ENCODE measurements at regions not wholly inside any gene's neighbourhood (a gene's known extent, or its start where the extent isn't known, plus 50 kb on each side); places are given as distances from the start of the nearest gene placed in this dataset.
"Not testable (repeated sequence)": the region's sequence is repeated elsewhere in the genome, so short reads cannot be mapped to it uniquely, and the experiment has no call there.

DNA sequence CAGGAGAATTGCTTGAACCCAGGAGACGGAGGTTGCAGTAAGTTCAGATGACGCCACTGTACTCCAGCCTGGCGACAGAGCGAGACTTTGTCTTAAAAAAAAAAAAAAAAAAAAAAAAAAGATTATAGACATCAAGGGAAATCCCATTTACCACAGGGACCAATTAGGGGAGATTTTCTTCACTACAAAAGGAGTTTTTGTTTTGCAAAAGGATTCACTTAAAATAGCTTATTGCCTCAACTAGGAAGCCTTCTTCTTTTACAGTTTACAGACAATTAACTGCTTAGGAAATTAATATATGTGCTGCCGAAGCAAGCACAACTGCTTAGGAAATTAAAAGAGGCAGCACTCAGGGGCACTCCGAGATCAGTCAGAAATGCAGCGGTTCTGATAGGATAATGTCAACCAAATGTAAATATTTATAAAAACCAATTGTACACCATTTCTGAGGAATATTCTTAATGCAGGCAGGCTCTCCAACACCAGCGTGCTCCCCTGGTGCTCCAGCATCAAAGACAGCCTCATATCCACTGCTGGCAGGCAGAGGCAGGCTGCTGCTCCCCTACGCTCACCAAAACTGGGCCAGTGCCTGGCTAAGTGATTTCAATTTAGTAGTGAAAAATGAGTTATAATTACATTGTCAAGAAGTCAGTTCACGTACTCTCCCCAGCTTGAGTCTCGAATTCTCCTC is 107.9 kb upstream of the RAB4A start:
- no peak for DNase-seq

DNA sequence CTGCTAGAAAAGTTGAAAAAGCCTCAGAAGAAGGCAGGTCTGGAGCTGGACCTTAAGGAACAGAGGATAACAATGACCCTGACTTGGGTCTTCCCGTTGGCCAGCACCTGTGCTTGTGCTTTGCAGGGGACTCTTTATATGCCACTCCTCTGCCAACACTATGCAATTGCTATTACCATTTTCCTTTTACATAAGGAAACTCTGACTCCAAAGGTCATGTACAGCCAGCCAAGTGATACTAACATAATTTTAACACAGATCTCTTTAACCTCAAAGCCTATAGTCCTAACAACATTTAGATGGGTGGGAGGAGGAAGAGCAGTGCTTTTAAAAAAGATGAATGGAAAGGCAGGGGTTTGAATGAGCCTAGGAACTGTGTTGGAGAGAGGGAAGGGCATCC is 106.6 kb upstream of the RAB4A start:
- DNase-seq: no peak

DNA sequence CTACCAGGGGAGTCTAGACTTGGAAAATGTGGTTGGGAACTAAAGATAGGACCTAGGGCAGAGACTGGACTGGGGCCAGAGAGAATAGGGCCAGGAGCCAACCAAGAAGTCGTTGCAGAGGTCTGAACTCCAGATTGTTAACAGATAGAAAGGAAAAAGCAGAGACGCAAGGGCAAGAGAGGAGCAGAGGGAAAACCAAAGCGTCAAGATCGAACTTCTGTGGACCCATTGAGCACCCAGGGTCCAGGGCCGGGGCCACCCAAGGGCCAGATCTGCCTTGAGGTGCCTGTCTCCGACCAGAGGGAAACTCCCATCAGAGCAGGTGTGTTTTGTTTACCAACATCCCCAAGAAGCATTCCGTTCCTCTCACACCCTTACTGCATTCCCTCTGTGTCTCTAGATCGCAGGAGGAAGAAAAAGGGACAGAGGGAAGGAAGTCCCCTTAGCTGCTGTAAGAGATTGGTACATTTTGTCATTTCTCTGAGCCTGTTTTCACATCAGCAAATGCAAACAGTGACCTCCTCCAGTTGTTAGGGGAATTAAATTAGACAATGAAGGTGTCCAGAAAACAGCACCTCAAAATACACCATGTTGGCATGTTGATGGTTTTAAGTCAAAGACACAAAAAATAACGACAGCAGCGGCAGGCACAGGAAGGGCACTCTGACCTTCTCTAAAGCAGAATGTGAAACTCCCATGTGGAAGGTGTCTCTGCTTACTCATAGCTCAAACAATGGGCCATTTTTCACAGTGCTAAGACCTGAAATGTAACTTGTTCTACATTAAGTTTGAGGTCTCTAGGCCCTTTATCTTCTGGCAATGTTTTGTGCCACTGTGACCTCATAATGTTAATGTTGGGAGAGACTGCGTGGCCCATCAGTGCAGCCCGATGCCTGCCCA is 105.8 kb upstream of the RAB4A start:
- no peak for DNase-seq

DNA sequence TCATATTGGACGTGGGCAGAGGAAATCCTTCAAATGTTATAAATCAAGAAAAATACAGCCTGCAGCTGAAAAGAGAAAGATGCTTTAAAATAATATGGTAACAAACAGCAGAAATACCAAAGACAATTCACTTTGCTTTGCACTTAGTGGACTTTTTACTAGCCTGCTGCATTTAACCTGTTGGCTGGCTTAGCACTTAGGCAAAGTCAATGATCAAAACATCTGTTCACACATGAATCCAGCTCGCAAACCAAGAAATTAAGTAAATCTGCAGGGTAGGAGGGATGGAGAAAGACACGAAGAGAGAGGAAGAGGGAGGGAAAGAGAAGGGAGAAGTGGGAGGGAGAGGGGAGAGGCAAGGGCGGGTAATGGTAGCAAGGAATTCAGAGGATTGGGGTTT is 103.6 kb upstream of the RAB4A start:
- no peak for DNase-seq

DNA sequence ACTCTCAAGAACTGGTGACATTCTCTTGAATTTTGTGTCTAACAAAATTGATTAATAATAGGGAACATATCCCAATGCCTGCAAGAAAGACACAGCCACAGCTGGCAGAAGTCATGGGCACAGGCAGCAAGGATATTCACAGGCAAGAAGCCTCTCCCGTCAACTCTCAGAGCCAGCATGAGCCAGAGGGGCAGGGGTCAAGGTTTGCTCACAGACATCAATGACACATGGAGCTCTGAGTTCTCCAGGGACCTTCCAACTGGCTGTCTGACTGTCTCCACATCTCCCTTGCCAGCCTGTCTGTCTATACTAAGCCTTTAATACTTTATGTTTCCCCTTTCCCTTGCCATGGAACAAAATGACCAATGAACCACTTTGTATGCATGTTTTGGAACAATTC is 101.5 kb upstream of the RAB4A start:
- DNase-seq: no peak

DNA sequence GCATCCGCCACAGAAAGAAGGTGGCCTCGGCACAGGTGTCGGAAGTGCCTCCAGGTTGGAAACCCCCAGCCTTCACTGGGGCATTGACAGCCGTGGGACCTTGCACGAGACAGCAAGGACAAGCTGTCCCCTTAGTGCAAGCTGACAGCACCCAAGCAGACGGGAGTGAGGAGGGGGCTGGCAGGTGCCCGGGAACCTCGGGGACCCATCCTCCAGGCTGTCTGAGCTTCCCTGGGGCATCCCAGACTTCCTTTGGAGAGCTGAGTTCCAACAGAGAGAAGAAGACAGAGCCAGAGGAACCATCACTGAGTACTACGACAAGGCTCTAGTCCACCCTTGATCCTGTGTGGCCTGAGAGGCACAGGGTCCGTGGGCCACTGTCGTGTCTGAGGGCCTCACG is 100.6 kb upstream of the RAB4A start:
- no peak for DNase-seq

DNA sequence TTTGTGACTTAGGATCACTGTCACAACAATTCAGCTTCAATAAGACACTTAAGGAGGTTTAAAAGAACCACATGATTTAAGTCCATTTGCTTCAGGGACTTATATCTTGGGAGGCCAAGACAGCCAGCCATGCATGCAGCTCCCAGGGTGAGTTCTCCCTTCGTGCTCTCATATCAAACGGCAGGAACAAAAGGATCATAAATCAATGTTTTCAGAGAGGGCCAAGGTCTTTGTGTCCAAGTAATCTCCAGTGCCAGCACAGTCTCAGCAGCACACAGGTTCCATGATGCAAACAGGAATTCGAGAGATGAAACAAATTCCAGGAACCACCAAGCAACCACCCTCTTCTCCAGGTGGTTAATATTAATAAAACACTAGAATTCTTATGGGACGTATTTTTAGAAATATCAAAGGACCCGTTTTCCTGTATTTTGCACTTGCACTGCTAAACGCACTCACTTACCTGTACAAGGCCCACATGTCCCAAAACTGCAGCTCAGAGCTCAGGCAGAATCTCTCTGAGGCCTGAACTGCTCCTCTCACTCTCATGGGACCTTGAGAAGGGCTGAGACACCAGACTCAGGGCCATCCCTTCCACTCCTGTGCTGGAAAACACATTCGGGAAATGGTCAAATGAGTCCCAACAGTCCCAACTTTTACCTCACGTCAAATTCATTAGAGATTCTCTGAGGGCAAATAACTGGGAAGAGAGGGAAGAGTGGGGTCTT is 100.0 kb upstream of the RAB4A start:
- DNase-seq: no peak

DNA sequence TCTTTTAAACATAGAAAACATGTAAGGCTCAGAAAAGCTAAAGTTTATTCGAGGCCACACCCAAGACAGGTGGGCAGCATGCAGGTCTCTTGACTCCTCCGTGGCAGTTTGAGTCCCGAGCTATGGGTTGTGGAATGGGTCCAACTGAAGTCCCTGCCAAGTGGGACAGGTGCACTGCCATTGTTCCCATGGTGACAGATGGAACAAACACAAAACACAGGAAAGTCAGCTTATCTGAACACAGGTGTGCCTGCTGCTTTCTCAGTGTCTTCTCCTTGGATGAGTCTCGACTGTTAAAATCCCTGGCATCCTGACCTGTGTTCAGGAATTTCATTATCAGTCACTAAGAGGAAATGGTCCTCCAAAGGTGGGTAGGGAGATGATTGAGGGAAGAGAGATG is 99.0 kb upstream of the RAB4A start:
- DNase-seq: no peak

DNA sequence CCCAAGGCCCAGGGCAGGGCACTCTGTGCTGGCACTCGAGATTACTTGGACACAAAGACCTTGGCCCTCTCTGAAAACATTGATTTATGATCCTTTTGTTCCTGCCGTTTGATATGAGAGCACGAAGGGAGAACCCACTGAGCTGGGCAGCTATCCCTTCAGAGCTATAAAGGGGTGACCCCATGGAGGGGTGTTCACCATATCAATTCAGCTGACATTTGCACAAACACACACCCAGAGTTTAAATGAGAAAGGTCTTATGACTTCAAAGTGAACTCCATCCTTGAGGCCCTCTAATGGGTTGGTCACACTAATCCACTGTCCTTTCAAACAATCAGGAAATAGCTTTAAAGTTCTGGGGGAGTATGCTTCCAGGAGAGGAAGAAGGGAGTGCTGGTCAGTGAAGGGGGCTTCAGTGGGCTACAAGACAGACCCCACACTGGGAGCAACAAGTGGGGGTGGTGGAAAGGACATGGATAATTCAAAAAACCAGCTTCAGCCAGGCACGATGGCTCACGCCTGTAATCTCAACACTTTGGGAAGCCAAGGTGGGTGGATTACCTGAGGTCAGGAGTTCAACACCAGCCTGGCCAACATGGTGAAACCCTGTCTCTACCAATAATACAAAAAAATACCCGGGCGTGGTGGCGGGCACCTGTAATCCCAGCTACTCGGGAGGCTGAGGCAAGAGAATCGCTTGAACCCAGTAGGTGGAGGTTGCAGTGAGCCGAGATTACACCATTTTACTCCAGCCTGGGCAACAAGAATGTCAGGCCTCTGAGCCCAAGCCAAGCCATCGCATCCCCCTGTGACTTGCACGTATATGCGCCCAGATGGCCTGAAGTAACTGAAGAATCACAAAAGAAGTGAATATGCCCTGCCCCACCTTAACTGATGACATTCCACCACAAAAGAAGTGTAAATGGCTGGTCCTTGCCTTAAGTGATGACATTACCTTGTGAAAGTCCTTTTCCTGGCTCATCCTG is 97.1 kb upstream of the RAB4A start:
- DNase-seq: not testable (repeated sequence)

DNA sequence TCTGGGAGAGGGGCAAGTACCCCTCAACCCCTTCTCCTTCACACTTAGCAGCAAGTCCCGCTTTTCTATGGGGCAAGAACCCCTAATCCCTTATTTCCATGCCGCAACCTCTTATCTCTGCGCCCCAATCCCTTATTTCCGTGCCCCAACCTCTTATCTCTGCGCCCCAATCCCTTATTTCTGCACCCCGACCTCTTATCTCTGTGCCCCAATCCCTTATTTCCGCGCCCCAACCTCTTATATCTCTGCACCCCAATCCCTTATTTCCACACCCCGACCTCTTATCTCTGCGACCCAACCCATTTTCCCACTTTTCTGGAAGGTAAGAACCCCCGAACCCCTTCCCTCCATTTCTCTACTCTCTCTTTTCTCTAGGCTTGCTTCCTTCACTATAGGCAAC is 95.6 kb upstream of the RAB4A start:
- not testable (repeated sequence) for DNase-seq

DNA sequence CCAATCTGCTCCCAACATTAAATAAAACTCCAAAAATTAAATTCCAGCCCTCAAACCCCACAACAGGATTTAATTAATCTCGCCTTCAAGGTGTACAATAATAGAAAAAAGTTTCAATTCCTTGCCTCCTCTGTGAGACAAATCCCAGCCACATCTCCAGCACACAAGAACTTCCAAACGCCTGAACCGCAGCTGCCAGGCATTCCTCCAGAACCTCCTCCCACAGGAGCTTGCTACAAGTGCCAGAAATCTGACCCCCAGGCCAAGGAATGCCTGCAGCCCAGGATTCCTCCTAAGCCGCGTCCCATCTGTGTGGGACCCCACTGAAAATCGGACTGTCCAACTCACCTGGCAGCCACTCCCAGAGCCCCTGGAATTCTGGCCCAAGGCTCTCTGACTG is 94.5 kb upstream of the RAB4A start:
- DNase-seq: not testable (repeated sequence)

DNA sequence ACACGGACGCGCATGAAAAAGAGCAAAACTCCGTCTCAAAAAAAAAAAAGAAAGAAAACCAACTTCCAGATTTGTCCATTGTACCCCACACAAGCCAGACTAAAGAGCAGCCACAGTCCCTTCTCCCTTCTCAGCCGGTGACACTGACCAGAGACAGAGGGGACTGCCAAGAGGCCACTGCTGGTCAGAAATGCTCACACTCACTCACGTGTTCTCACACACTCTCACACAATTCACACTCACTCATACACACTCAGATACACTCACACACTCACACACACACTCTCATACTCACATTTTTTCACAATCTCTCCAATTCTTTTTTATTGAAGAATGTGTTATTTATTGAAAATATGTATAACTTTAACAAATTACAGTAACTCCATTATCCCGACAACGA is 90.8 kb upstream of the RAB4A start:
- no peak for DNase-seq

DNA sequence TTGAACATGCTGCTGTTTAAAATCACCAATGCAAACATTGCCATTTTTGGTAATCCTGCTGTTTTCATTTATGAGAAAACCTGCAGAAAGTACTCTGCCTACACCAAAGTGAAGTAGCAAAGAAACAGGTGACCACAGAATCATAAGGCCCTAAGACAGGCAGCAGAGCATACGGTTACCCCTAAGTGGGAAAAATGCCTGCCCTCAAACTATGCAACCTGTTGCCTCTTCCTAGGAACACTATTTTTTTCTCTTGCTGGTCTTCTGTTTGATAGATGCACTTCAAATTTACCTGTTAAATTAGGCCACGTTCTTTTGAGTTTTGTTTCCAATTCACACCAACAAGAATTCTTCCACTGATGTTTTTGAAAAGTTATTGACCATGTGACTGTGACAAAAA is 89.5 kb upstream of the RAB4A start:
- no peak for DNase-seq

DNA sequence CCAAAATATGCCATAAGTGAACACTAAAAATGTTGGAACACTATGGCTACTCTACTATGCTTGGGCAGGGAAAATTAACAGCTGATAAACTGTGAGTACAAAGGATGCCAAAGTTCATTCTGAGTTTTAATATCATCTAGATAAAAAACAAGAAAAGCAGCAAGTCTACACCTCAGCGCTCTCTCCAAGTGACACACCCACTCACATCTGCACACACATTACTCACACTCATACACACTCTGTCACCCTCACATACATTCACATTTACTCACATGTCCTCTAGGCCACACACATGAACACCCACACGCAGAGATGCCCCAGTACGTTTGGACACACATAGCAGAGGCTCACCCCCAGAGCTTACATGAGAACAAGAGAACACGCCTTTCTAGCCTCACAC is 87.3 kb upstream of the RAB4A start:
- no peak for DNase-seq

DNA sequence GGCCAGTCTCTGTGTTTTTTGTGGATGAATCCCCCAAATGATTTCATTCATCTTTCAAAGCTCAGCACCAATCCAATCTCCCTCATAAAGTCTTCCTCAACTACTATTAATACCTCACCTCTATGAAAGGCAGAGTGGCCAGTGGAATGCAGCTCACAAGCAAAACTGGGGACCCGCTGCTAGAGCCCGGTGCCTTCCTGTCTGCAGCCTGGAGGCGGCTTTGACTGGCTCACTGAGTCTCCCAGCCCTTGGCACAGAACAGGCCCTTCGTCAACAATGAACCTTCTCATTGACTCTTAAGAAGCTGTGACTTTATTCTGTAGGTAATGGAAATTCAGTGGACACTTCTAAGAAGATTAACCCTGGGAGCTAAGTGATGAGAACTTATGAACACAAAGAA is 86.8 kb upstream of the RAB4A start:
- no peak for DNase-seq

DNA sequence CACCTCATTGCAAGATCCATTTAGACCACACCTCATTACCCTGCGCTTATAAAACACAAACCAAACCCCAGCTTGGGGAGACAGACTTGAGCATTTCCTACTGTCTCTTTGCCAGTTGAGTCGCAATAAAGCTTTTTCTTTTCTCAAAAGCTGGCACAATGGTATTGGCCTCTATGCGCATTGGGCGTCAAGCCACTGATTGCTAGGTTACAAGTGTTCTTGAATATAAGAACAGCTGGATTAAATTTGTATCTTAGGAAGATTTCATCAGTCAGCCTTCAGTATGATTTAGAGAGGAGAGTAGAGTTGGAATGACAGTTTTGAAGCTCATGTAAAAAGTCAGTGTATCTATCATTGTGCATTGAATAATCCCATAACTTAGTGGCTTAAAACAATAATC is 84.9 kb upstream of the RAB4A start:
- DNase-seq: no peak

DNA sequence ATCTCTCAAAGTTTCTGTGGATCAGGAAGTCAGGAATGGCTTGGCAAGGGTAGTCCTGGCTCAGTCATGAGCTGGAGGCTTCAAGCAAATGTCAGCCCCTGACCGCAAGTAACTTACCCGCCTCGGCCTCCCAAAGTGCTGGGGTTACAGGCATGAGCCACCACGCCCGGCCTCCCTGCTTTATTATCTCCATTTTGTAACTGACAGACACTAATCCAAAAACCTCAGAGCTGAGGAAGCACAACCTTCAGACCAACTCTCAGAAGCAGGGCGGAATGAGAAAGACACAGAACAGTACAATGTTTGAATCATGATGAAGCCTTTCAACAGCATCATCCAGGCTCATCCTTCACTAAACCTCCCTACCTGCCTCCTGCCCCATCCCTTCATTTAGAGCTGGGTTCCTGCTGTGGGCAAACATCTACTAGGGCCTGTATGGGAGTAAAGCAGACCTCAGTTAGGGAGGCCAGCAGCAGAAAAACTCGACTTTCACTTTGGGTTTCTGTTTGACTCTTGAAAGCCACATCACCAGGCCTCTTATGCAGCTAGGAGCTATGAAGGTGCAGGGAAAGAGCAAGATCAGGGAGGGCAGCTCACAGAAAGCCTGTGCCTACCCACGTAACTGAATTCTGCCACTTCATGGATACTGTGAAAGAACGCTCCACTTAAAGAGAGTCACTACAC is 84.4 kb upstream of the RAB4A start:
- no peak for DNase-seq

DNA sequence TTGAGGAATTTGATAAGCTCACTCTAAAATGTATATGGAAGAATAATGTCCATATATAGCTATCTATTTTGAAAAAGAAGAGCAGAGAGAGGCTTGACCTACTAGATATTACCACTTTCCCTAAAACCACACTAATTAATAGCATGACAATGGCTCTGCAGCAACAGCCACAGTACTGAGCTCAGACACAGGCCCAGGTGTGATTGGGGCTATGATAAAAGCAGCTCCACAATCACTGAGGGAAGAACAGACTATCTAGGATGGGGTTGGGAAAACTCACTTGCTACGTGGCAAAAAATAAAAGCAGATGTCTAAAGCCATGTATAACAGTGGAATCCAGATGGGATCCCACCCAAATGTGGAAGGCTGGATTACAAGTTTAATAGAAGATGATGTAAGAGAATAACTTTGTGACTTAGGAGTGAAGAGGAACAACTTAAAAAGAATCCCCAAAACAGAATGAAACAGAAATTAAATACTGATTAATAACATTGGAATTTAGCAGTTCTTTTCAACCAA is 80.8 kb upstream of the RAB4A start:
- DNase-seq: no peak

DNA sequence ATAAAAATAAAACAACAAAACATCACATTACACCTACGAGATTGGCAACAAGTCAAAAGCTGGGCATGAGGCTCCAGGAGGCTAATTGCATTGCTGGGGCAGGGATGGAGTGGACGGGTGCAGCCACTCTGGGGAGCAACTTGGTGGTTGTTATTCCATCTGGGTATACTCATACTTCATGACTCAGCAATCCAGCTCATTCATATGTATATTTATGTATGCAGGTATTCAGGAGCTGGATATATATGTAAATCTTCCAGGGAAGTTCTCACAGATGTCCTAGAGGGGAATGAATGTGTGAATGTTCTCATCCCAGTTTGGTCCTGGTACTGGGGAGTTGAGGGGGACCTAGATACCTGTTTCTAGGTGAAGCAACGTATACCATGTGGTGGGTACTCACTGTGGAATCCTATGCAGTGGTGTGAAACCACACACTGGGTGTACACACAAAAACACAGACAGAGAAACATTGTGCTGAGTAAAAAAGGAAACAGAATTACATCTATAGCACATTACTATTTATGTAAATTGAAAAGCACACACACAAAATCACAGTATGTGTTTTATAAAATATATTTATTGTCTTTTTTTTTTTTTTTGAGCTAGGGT is 79.7 kb upstream of the RAB4A start:
- no peak for DNase-seq

DNA sequence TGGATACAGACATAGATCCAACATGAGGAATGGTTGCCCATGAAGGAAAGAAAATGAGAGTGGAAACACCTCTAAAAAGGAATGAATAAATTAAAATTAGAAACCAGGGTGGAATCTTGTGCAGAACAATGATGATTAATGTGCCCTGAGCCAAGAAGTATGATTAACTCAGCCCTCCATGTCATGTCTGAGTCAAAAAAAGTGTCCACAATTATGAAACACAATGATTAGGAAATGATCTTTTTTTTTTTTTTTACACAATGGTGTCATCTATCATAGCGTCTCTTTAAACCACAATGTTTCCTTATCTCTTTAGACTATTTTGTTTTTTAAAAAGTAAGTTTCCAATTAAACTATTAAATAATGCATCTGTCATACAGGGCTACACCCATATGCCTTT is 78.9 kb upstream of the RAB4A start:
- no peak for DNase-seq

DNA sequence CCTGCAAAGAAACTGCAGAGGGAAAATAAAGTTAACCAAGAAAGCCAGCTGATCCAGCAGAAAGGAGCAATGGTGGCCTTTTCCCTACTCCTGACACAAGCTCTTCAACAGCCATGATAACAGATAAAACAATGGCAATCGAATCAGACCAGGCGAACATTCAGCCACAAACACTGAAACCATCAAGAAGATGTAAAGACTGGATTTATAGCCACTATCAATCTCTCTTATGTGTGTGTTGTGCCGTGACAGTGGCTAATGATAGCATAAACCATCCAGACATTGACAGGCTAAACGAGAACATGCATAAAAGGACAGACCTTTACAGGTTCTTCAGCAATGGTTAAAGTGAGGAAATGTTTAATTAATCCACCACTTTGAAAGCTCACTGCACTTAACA is 78.1 kb upstream of the RAB4A start:
- DNase-seq: no peak
